ENCODE measurements at regions not wholly inside any gene's neighbourhood (a gene's known extent, or its start where the extent isn't known, plus 50 kb on each side); places are given as distances from the start of the nearest gene placed in this dataset.

- Histone ChIP-seq H3K36me3 (ENCODE audit: insufficient read depth, low read length) (no peaks in the 10 kb centered on the region), H3K27ac (ENCODE audit: low read depth, low read length, poor library complexity, severe bottlenecking) (no peak overlapping the region), H4K20me1 (ENCODE audit: insufficient read depth, low read length) (no peaks in the 10 kb centered on the region), H3K4me3 (ENCODE audit: low read depth, low read length, poor library complexity, severe bottlenecking) (no peak overlapping the region), H3K79me2 (ENCODE audit: insufficient read depth, low read depth, low read length) (no peaks in the 10 kb centered on the region), H3K4me2 (ENCODE audit: low read length) (no peak overlapping the region), H2AFZ (ENCODE audit: low read length) (no peak overlapping the region), H3K9me2 (ENCODE audit: insufficient read depth, low read length) (no peaks in the 10 kb centered on the region), H3K4me1 (ENCODE audit: insufficient read depth, low read length, poor library complexity, severe bottlenecking) (no peaks in the 10 kb centered on the region), H3K9me3 (ENCODE audit: low read length) (no peaks in the 10 kb centered on the region)
- no peak for TF ChIP-seq EZH2phosphoT487 (IDR thresholded peaks at IDR 0.05; ENCODE audit: borderline replicate concordance, low read depth, low read length)
- no peak for TF ChIP-seq CTCF (conservative IDR thresholded peaks at IDR 0.05; ENCODE audit: low read length)
- intact Hi-C loops (cut with micrococcal nuclease; ENCODE audit: unreplicated experiment) = no loop called here
- POLR2A ChIA-PET = no interaction called here
- CTCF ChIA-PET (ENCODE audit: unreplicated experiment) = no interaction called here
- DNase-seq (ENCODE audit: low spot score) = no peak
- no TSS peak for BruUV-seq (replicated peaks)
These were observed 165.3 kb downstream of the DICER1 start for GRCh38 chr14:94992046-94992445.

- ChIA-PET CTCF (ENCODE audit: unreplicated experiment) (no interaction called here), POLR2A (interaction anchor here (0.6 kb wide), 1 partner anchor 1006 kb away, joined by 3 read pairs; no protein-coding TSS in a partner anchor)
- DNase-seq (ENCODE audit: low spot score) = no peak
- Histone ChIP-seq H4K20me1 (ENCODE audit: insufficient read depth, low read length) (no peaks in the 10 kb centered on the region), H3K4me3 (ENCODE audit: low read depth, low read length, poor library complexity, severe bottlenecking) (no peak overlapping the region), H2AFZ (ENCODE audit: low read length) (no peak overlapping the region), H3K4me2 (ENCODE audit: low read length) (no peak overlapping the region), H3K36me3 (ENCODE audit: insufficient read depth, low read length) (no peaks in the 10 kb centered on the region), H3K9me3 (ENCODE audit: low read length) (no peaks in the 10 kb centered on the region), H3K79me2 (ENCODE audit: insufficient read depth, low read depth, low read length) (no peaks in the 10 kb centered on the region), H3K4me1 (ENCODE audit: insufficient read depth, low read length, poor library complexity, severe bottlenecking) (no peaks in the 10 kb centered on the region), H3K27ac (ENCODE audit: low read depth, low read length, poor library complexity, severe bottlenecking) (no peak overlapping the region), H3K9me2 (ENCODE audit: insufficient read depth, low read length) (no peaks in the 10 kb centered on the region)
- BruUV-seq (replicated peaks) = no TSS peak
- TF ChIP-seq EZH2phosphoT487 (IDR thresholded peaks at IDR 0.05; ENCODE audit: borderline replicate concordance, low read depth, low read length) (no peak), CTCF (conservative IDR thresholded peaks at IDR 0.05; ENCODE audit: low read length) (no peak)
- intact Hi-C loops (cut with micrococcal nuclease; ENCODE audit: unreplicated experiment) = no loop called here
These were observed 167.4 kb downstream of the DICER1 start for GRCh38 chr14:94989946-94990345.

DNA sequence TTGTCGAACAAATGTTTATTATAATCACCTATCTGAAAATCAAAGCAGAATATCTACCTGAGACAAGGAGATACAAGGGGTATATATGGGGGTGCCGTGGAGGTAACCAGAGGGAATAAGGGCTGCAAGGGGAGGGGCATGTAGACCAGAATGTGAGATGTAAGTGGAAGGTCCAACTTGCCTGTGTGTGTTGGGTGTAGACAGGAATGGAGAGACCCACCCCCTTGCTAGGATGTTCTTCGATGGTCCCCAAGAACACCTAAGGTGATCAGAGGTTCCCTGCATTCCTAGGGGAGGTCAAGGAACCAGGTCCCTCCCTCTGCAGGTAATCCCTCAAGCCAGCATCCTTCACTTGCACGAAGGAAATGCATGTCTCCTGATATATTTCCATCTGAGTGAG lies 167.9 kb downstream of the DICER1 start:
- Histone ChIP-seq H4K20me1 (ENCODE audit: insufficient read depth, low read length) (no peaks in the 10 kb centered on the region), H2AFZ (ENCODE audit: low read length) (no peak overlapping the region), H3K4me3 (ENCODE audit: low read depth, low read length, poor library complexity, severe bottlenecking) (no peak overlapping the region), H3K4me1 (ENCODE audit: insufficient read depth, low read length, poor library complexity, severe bottlenecking) (no peaks in the 10 kb centered on the region), H3K36me3 (ENCODE audit: insufficient read depth, low read length) (no peaks in the 10 kb centered on the region), H3K9me3 (ENCODE audit: low read length) (no peaks in the 10 kb centered on the region), H3K79me2 (ENCODE audit: insufficient read depth, low read depth, low read length) (no peaks in the 10 kb centered on the region), H3K27ac (ENCODE audit: low read depth, low read length, poor library complexity, severe bottlenecking) (no peak overlapping the region), H3K9me2 (ENCODE audit: insufficient read depth, low read length) (no peaks in the 10 kb centered on the region), H3K4me2 (ENCODE audit: low read length) (no peak overlapping the region)
- intact Hi-C loops (cut with micrococcal nuclease; ENCODE audit: unreplicated experiment) = no loop called here
- no peak for DNase-seq (ENCODE audit: low spot score)
- no TSS peak for BruUV-seq (replicated peaks)
- TF ChIP-seq CTCF (conservative IDR thresholded peaks at IDR 0.05; ENCODE audit: low read length) (no peak), EZH2phosphoT487 (IDR thresholded peaks at IDR 0.05; ENCODE audit: borderline replicate concordance, low read depth, low read length) (no peak)
- ChIA-PET CTCF (ENCODE audit: unreplicated experiment) (no interaction called here), POLR2A (interaction anchor here (0.6 kb wide), 1 partner anchor 1006 kb away, joined by 3 read pairs; no protein-coding TSS in a partner anchor)

Data from OCI-LY7 (cell line).